ENCODE measurements at regions not wholly inside any gene's neighbourhood (a gene's known extent, or its start where the extent isn't known, plus 50 kb on each side); places are given as distances from the start of the nearest gene placed in this dataset.

DNA sequence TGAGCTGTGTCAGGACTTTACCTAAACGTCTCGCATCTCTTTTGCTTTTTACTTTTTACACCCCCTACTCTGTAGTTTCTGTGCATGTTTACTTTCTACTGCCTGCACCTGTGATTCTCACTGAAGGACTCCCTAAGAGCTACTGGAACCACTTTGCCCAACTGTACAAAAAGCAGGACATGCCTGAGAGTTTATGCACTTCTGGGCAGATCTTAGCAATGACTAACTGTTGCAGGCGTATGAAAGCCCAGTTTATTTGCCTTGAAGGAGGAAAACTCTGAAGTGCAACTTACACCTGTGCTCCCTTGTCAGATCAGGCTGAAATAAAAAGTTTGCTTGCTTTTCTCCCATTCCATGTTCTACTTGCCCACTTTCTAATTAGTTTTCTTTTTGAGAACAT is 467.0 kb upstream of the USP24 start:
- TF ChIP-seq CTCF (IDR thresholded peaks at IDR 0.05) (no peak), POLR2A (IDR thresholded peaks at IDR 0.05) (no peak)

All from prostate gland (tissue), 2 donors.